Panc1 (cell line): ENCODE measurements at regions not wholly inside any gene's neighbourhood (a gene's known extent, or its start where the extent isn't known, plus 50 kb on each side); places are given as distances from the start of the nearest gene placed in this dataset.

Experiments used
- CTCF ChIP-seq: fragments of 450-650 bp; IDR thresholded peaks from 2 replicates; pipeline ENCODE4 v1.5.1; 2017; ENCODE audit warnings: mild to moderate bottlenecking
- POLR2AphosphoS5 ChIP-seq: IDR thresholded peaks from 2 replicates; pipeline ENCODE4 v1.6.1; 2012; ENCODE audit warnings: mild to moderate bottlenecking, low read depth, low read length, moderate library complexity
- REST ChIP-seq, 2 experiments: IDR thresholded peaks; 2 replicates each; pipeline ENCODE4 v1.6.1; 2011 to 2012; ENCODE audit warnings: low read depth in 2 of 2, control low read depth in 1 of 2, low read length in 1 of 2, mild to moderate bottlenecking in 1 of 2, moderate library complexity in 1 of 2; ENCODE audit not compliant: insufficient read depth in 1 of 2
- SIN3A ChIP-seq: IDR thresholded peaks from 2 replicates; pipeline ENCODE4 v1.6.1; 2012; ENCODE audit warnings: low read depth, mild to moderate bottlenecking, low read length, moderate library complexity, borderline replicate concordance; ENCODE audit not compliant: insufficient read depth
- TCF7L2 ChIP-seq: IDR thresholded peaks from 2 replicates; pipeline ENCODE4 v1.6.1; 2011; ENCODE audit warnings: mild to moderate bottlenecking, low read depth, low read length, inconsistent platforms

GRCh38 chr16:50970281-50970680, 180.8 kb downstream of the SALL1 start:
- no peak for TF ChIP-seq REST (IDR thresholded peaks at IDR 0.05; ENCODE audit: insufficient read depth in 1 of 2, low read depth in 2 of 2, low read length in 1 of 2)
- no peak for TF ChIP-seq CTCF
- no peak for TF ChIP-seq POLR2AphosphoS5
- TF ChIP-seq SIN3A: no peak
- TF ChIP-seq TCF7L2: no peak
